ENCODE measurements at regions not wholly inside any gene's neighbourhood (a gene's known extent, or its start where the extent isn't known, plus 50 kb on each side); places are given as distances from the start of the nearest gene placed in this dataset.

DNA sequence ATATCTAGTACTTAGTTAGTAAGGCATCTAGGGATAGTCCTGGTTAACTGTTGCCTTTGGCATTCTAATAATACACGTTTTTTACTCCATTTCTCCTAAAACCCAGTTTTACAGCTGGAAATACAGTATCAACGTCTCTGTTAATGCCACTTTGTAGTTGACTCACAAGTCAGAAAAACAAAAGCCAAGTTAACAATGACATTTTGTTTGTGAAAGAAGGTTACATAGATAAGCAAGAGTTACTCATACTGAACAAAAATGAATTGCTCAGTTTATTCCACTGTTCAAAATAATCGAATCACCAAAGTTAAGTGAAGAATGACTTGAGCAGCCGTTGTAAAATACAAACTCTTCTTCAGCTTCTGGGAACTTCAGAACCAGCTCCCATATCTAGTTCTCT lies 540.3 kb downstream of the ETS1 start:
- TF ChIP-seq, protein P1, sequence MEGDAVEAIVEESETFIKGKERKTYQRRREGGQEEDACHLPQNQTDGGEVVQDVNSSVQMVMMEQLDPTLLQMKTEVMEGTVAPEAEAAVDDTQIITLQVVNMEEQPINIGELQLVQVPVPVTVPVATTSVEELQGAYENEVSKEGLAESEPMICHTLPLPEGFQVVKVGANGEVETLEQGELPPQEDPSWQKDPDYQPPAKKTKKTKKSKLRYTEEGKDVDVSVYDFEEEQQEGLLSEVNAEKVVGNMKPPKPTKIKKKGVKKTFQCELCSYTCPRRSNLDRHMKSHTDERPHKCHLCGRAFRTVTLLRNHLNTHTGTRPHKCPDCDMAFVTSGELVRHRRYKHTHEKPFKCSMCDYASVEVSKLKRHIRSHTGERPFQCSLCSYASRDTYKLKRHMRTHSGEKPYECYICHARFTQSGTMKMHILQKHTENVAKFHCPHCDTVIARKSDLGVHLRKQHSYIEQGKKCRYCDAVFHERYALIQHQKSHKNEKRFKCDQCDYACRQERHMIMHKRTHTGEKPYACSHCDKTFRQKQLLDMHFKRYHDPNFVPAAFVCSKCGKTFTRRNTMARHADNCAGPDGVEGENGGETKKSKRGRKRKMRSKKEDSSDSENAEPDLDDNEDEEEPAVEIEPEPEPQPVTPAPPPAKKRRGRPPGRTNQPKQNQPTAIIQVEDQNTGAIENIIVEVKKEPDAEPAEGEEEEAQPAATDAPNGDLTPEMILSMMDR (IDR thresholded peaks at IDR 0.05; ENCODE audit: insufficient read depth, low read length, severe bottlenecking): no peak
- FAIRE-seq (no peak), DNase-seq (ENCODE audit: low read depth) (peak; percentile 55)
- Histone ChIP-seq H3K4me3 (ENCODE audit: low read depth, low read length) (no peak overlapping the region), H3K27me3 (ENCODE audit: control insufficient read depth, insufficient read depth, low read length) (no peaks in the 10 kb centered on the region), H3K36me3 (ENCODE audit: control insufficient read depth, insufficient read depth, low read length) (no peaks in the 10 kb centered on the region)

DNA sequence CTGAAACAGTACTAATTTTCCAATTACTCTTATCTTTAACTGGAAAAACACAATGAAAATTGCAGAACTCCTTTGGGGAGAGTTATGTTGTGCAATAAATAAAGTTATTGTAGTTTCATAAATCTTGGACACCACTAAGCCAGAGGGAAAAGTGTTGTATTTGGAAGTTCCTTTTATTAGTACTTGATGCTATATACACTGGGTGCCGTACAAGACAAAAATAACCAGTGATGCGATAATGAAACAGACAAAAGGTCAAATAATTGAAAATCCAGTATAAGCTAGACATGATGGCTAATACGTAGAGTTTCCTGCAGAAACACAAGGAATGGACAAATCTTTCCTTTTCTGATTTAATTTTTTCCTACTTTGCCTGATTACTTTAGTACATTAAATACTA lies 541.1 kb downstream of the ETS1 start:
- no peaks in the 10 kb centered on the region for H3K27me3 ChIP-seq (ENCODE audit: control insufficient read depth, insufficient read depth, low read length)
- no peak for FAIRE-seq
- H3K36me3 ChIP-seq (ENCODE audit: control insufficient read depth, insufficient read depth, low read length): no peaks in the 10 kb centered on the region
- H3K4me3 ChIP-seq (ENCODE audit: low read depth, low read length): no peak overlapping the region
- TF ChIP-seq, protein P1 (IDR thresholded peaks at IDR 0.05; ENCODE audit: insufficient read depth, low read length, severe bottlenecking): no peak
- DNase-seq (ENCODE audit: low read depth): no peak

DNA sequence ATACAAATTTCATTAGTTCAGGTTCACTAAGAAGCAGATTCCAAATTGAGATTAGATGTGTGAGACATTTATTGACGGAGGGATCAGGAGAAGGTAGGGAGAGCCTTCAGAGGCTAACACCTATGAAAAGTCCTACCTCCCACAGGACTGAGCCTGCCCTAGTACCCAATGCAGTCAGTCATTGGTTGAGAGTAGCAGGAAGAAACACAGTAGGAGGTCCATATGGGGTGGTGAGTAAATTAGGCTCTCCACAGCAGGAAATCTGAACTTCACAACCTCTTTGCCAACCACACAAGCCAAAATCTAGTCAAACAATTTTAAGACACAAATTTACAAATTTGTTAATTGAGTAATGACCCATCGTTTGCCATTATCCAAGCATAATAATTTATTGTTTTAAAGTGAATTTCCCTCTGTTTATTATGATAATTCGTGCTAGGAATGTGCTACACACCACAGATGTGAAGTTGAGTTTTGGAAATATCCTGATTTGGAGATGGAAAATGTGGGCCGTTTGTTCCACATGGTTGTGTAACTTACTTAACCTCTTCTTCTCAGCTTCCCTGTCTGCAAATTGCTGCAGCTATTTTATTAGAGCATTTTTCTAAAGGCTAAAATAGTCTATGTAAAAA lies 542.1 kb downstream of the ETS1 start:
- Histone ChIP-seq H3K36me3 (ENCODE audit: control insufficient read depth, insufficient read depth, low read length) (no peaks in the 10 kb centered on the region), H3K4me3 (ENCODE audit: low read depth, low read length) (no peak overlapping the region), H3K27me3 (ENCODE audit: control insufficient read depth, insufficient read depth, low read length) (no peaks in the 10 kb centered on the region)
- FAIRE-seq: no peak
- TF ChIP-seq, protein P1 (IDR thresholded peaks at IDR 0.05; ENCODE audit: insufficient read depth, low read length, severe bottlenecking): no peak
- DNase-seq (ENCODE audit: low read depth): no peak

DNA sequence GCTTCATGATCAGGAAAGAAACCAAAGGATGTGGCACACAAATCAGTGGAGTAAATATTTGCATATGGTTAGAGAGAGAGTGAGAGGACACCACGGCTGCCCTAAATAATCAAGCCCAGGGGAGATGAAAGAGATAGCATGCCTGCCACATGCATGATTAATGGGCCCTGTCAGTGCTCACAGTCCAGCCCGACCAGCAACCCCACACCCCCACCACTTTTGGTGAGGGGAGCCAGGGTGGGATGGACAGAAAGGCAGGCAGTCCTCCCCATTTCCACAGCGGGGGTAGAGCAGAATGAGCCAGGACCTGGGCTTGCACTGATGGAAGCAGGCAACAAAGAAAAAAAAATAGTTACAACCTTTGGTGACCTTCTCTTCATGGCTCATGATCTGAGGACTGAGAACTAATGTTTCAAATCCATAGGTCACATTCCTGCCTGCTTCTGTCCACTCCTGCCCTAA lies 545.0 kb downstream of the ETS1 start:
- no peaks in the 10 kb centered on the region for H3K27me3 ChIP-seq (ENCODE audit: control insufficient read depth, insufficient read depth, low read length)
- H3K4me3 ChIP-seq (ENCODE audit: low read depth, low read length): no peak overlapping the region
- DNase-seq (ENCODE audit: low read depth) (no peak), FAIRE-seq (no peak)
- no peaks in the 10 kb centered on the region for H3K36me3 ChIP-seq (ENCODE audit: control insufficient read depth, insufficient read depth, low read length)
- TF ChIP-seq, protein P1 (IDR thresholded peaks at IDR 0.05; ENCODE audit: insufficient read depth, low read length, severe bottlenecking): no peak

DNA sequence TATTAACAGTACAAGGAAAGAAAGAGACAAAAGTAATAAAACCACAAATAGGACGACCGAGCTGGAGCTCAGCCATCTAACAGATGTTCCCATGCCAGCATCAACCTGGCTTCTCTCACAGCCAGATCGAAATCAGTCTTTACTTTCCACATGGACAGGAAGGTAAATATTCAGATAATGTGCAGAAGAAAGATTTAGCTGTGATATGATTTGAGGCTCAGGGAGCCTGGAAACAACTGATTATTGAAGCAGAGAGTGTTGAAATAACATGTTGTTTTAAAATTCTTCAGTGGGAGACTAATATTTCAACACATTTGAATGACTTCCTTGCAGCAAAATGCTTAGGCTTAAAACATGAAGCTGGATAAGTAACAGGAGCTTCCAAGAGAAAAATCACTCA lies 546.8 kb downstream of the ETS1 start:
- TF ChIP-seq, protein P1 (IDR thresholded peaks at IDR 0.05; ENCODE audit: insufficient read depth, low read length, severe bottlenecking): no peak
- FAIRE-seq (no peak), DNase-seq (ENCODE audit: low read depth) (no peak)

More for the DNA sequence above, 546.8 kb downstream of the ETS1 start:
- no peaks in the 10 kb centered on the region for H3K36me3 ChIP-seq (ENCODE audit: control insufficient read depth, insufficient read depth, low read length)
- H3K4me3 ChIP-seq (ENCODE audit: low read depth, low read length): no peak overlapping the region
- no peaks in the 10 kb centered on the region for H3K27me3 ChIP-seq (ENCODE audit: control insufficient read depth, insufficient read depth, low read length)

Data from bronchial epithelial cell (primary cell).